Mucosa of descending colon (tissue), 3 donors: ENCODE measurements at regions not wholly inside any gene's neighbourhood (a gene's known extent, or its start where the extent isn't known, plus 50 kb on each side); places are given as distances from the start of the nearest gene placed in this dataset.

Experiments
- ATAC-seq: fragments of 200-7000 bp; cut with Tn5 transposase; one replicate; pipeline ENCODE4 v1.9.1; 2020; ENCODE audit warnings: mild to moderate bottlenecking, moderate library complexity
- DNase-seq, 3 donors: peaks; one replicate each; pipeline ENCODE4 v3.0.0-alpha.2; 2020
- H3K36me3 ChIP-seq: fragments of 200-600 bp; one replicate; pipeline ENCODE4 v1.8.0; 2021; ENCODE audit warnings: low read depth, mild to moderate bottlenecking
- H3K4me1 ChIP-seq: fragments of 200-600 bp; one replicate; pipeline ENCODE4 v1.8.0; 2021; ENCODE audit warnings: low read depth, mild to moderate bottlenecking
- H3K4me3 ChIP-seq: fragments of 200-600 bp; one replicate; pipeline ENCODE4 v1.8.0; 2021; ENCODE audit warnings: mild to moderate bottlenecking
- H3K9me3 ChIP-seq: fragments of 200-600 bp; one replicate; pipeline ENCODE4 v1.8.0; 2021; ENCODE audit warnings: mild to moderate bottlenecking
- intact Hi-C, 2 donors: fragments of 100-400 bp; cut with DNase I in 1 of 2; cut with micrococcal nuclease in 1 of 2; formaldehyde crosslinking; loops; one replicate each; pipeline versions ENCODE4 v1.11.0 to v1.11.1; 2022; cut with DNase I, micrococcal nuclease
- TF ChIP-seq, protein P1 (sequence below): fragments of 200-600 bp; IDR thresholded peaks from one replicate; pipeline ENCODE4 v1.8.0; 2022; ENCODE audit warnings: antibody characterized with exemption, mild to moderate bottlenecking
- donor health status: DM: no; HTN: no; CAD: no; lungs with moderate emphysema.
- donor health status: DM: no; HTN: no; CAD: no.
- donor health status: DM: no; HTN: yes; CAD: no.

DNA sequence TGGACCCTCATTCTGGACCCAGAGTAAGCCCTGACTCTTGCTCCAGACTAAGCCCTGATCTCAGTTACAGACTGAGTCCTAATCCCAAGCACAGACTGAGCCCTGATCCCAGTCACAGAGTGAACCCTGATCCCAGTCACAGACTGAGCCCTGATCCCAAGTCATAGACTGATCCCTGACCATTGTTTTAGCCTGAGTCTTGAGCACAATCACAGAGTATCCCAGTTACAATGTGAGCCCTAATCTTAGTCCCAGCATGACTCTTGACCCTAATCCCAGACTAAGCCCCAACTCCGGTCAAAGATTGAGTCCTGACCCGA lies 240.6 kb downstream of the RBM19 start:
- TF ChIP-seq, protein P1, sequence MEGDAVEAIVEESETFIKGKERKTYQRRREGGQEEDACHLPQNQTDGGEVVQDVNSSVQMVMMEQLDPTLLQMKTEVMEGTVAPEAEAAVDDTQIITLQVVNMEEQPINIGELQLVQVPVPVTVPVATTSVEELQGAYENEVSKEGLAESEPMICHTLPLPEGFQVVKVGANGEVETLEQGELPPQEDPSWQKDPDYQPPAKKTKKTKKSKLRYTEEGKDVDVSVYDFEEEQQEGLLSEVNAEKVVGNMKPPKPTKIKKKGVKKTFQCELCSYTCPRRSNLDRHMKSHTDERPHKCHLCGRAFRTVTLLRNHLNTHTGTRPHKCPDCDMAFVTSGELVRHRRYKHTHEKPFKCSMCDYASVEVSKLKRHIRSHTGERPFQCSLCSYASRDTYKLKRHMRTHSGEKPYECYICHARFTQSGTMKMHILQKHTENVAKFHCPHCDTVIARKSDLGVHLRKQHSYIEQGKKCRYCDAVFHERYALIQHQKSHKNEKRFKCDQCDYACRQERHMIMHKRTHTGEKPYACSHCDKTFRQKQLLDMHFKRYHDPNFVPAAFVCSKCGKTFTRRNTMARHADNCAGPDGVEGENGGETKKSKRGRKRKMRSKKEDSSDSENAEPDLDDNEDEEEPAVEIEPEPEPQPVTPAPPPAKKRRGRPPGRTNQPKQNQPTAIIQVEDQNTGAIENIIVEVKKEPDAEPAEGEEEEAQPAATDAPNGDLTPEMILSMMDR = no peak
- Histone ChIP-seq H3K4me1 (no peaks in the 10 kb centered on the region), H3K4me3 (no peak overlapping the region), H3K9me3 (no peaks in the 10 kb centered on the region), H3K36me3 (no peaks in the 10 kb centered on the region)
- ATAC-seq (no peak), DNase-seq (no peak)
- intact Hi-C loops = no loop called here

DNA sequence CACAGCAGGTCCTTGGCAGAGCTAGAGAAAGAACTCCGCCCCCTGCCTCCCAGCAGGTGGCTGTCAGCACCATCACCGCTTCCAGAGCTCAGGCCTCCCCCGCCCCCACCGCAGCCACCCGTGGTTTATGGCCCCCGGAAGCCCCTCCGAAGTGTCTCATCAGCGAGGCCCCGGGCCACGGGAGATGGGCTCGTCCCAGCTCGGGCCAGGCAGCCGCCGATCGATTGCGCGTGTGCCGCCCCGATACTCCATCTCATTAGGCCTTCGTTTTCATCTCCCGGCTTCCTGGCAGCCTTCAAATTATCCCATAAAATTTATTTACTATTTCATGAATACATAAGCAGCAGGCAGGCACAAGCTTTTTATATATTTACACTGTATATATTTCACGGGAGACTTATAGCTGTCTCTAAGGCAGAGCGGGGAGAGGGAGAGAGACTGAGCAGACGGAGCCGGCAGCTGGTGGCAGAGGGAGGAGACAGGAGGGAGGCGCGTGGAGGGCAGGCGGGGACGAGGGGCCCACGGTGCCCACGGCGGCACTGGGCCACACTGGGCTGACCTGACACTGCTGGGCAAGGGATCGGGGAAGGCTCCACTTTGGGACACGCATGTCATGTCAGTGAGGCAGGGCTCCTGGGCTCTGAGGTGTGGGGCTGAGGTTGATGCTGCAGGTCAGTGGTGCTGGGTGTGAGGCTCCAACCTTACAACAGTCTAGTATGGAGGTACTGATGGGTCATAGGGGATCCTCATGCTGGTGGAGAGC lies 241.2 kb downstream of the RBM19 start:
- no peaks in the 10 kb centered on the region for H3K36me3 ChIP-seq
- H3K9me3 ChIP-seq = no peaks in the 10 kb centered on the region
- ATAC-seq (no peak), DNase-seq (no peak)
- intact Hi-C loops = no loop called here
- no peak overlapping the region for H3K4me3 ChIP-seq
- H3K4me1 ChIP-seq = no peaks in the 10 kb centered on the region
- TF ChIP-seq, protein P1 = no peak

DNA sequence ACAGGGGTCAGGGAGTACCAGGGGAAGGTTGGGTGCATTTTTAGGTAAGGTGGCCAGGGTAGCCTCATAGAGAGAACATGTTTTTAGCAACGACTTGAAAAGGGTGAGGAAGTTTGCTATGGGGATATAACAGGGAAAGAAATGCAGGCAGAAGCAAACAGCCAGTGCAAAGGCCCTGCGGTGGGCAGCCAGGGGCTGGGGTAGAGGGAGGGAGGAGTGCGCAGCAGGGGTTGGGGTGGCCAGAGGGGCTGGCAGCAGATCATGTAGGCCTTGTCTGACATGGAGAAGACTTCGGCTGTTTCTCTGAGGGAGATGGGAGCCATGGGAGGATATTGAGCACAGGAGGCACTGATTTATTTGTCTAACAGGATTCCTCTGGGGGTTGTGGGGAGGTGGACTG lies 242.5 kb downstream of the RBM19 start:
- TF ChIP-seq, protein P1 = no peak
- DNase-seq = no peak
- ATAC-seq = no peak
- intact Hi-C loops = no loop called here
- Histone ChIP-seq H3K36me3 (no peaks in the 10 kb centered on the region), H3K9me3 (no peaks in the 10 kb centered on the region), H3K4me3 (no peak overlapping the region), H3K4me1 (no peaks in the 10 kb centered on the region)

DNA sequence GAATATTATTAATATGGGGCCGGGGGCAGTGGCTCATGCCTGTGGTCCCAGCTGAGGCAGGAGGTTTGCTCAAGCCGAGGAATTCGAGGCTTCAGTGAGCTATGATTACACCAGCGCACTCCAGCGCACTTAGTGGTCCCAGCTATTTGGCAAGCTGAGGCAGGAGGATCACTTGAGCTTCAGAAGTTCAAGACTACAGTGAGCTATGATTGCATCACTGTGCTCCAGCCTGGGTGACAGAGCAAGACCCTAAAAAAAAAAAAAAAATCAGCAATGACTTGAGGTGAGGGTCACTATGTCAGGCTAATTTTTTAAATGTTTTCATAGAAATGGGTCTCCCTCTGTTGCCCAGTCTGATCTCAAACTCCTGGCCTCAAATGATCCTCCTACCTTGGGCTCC lies 243.4 kb downstream of the RBM19 start:
- no peaks in the 10 kb centered on the region for H3K4me1 ChIP-seq
- TF ChIP-seq, protein P1 = no peak
- H3K9me3 ChIP-seq = no peaks in the 10 kb centered on the region
- ATAC-seq (no peak), DNase-seq (no peak)
- no peak overlapping the region for H3K4me3 ChIP-seq
- intact Hi-C loops = no loop called here
- no peaks in the 10 kb centered on the region for H3K36me3 ChIP-seq

DNA sequence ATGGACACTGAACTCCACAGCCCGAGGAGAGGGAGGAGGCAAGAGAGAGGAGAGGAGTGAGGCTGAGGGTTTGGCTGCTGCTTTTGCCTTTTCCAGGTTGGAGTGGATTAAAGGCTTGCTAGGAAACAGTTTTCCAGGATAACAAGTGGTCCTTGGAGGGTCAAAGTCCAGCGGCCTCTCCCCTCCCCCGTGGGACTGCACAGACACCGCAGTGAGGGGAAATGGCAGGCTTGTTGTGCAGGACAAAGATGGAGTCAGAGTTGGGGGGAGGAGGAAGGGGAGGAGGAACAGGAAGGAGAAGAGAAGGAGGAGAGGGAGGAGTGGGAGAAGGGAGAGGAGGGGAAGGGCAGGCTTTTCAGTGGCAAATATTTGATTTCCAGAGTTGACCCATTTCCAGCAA lies 245.5 kb downstream of the RBM19 start:
- intact Hi-C loops = no loop called here
- TF ChIP-seq, protein P1 = no peak
- Histone ChIP-seq H3K4me3 (no peak overlapping the region), H3K4me1 (no peaks in the 10 kb centered on the region), H3K36me3 (no peaks in the 10 kb centered on the region), H3K9me3 (no peaks in the 10 kb centered on the region)
- DNase-seq (no peak), ATAC-seq (no peak)
